Caco-2 (cell line): ENCODE measurements at regions not wholly inside any gene's neighbourhood (a gene's known extent, or its start where the extent isn't known, plus 50 kb on each side); places are given as distances from the start of the nearest gene placed in this dataset.

Source experiments
- BruUV-seq: library from RNA; stranded (reverse); fragments of 400-500 nt; replicated peaks from 2 replicates; lab custom pipeline; 2021; lab: Mats Ljungman, UMichigan
- CTCF ChIA-PET: fragments of 300-600 bp; sonication (Branson Sonifier 250); formaldehyde crosslinking; loops from one replicate; lab custom pipeline; 2022; ENCODE audit warnings: antibody characterized with exemption; lab: Charles Lee
- POLR2A ChIA-PET: fragments of 300-600 bp; sonication (Branson Sonifier 250); formaldehyde crosslinking; loops from one replicate; lab custom pipeline; 2022; ENCODE audit warnings: antibody characterized with exemption; lab: Charles Lee
- DNase-seq, 2 experiments: peaks; one replicate each; pipeline versions ENCODE4 v3.0.0 to v3.0.0-alpha.2; 2020 to 2022
- H3K27me3 ChIP-seq: replicated peaks from 2 replicates; pipeline ENCODE4 v1.6.0; 2011; ENCODE audit warnings: low read length; ENCODE audit not compliant: control insufficient read depth, insufficient read depth
- H3K36me3 ChIP-seq: 2 replicates; pipeline ENCODE4 v1.5.1; 2011; ENCODE audit warnings: low read length; ENCODE audit not compliant: control insufficient read depth, insufficient read depth
- H3K4me1 ChIP-seq: fragments of 250-450 bp; sonication (Bioruptor Pico); 2 replicates; pipeline ENCODE4 v1.5.1; 2020; ENCODE audit warnings: mild to moderate bottlenecking
- H3K4me3 ChIP-seq: 2 replicates; pipeline ENCODE4 v1.5.1; 2011; ENCODE audit warnings: low read depth, mild to moderate bottlenecking, control low read depth, low read length
- H3K9me3 ChIP-seq: fragments of 250-450 bp; sonication (Bioruptor Pico); 2 replicates; pipeline ENCODE4 v1.5.1; 2020; ENCODE audit warnings: mild to moderate bottlenecking, moderate library complexity
- H3K27ac Mint-ChIP-seq: one replicate; pipeline ENCODE4 v1.8.0; 2022; ENCODE audit warnings: mixed read lengths; ENCODE audit not compliant: unreplicated experiment
- H3K27me3 Mint-ChIP-seq: one replicate; pipeline ENCODE4 v1.8.0; 2022; ENCODE audit warnings: mixed read lengths; ENCODE audit not compliant: insufficient read depth, unreplicated experiment
- H3K36me3 Mint-ChIP-seq: one replicate; pipeline ENCODE4 v1.8.0; 2022; ENCODE audit warnings: mild to moderate bottlenecking, mixed read lengths; ENCODE audit not compliant: insufficient read depth, unreplicated experiment
- H3K4me1 Mint-ChIP-seq: one replicate; pipeline ENCODE4 v1.8.0; 2022; ENCODE audit warnings: low read depth, mixed read lengths; ENCODE audit not compliant: unreplicated experiment
- H3K4me3 Mint-ChIP-seq: one replicate; pipeline ENCODE4 v1.8.0; 2022; ENCODE audit warnings: mild to moderate bottlenecking, moderate library complexity, mixed read lengths; ENCODE audit not compliant: unreplicated experiment
- H3K9me3 Mint-ChIP-seq: one replicate; pipeline ENCODE4 v1.8.0; 2022; ENCODE audit warnings: mixed read lengths; ENCODE audit not compliant: unreplicated experiment
- CTCF ChIP-seq, 2 experiments: fragments of 200-600 bp in 1 of 2; IDR thresholded peaks; 1 replicate in 1 of 2; 2 replicates in 1 of 2; pipeline versions ENCODE4 v1.5.1 to v1.8.0; 2011 to 2022; ENCODE audit warnings: antibody characterized with exemption in 1 of 2, control low read depth in 1 of 2, inconsistent platforms in 1 of 2, low read depth in 1 of 2, low read length in 1 of 2, mild to moderate bottlenecking in 1 of 2, moderate library complexity in 1 of 2; ENCODE audit not compliant: insufficient read depth in 1 of 2, severe bottlenecking in 1 of 2, unreplicated experiment in 1 of 2
- intact Hi-C: fragments of 100-400 bp; cut with micrococcal nuclease; formaldehyde crosslinking; loops from one replicate; pipeline ENCODE4 v1.10.0; 2022; ENCODE audit not compliant: unreplicated experiment

GRCh38 chr7:67571026-67571545, 574.5 kb downstream of the TYW1 start:
- H3K27ac Mint-ChIP-seq = no peak overlapping the region
- no peaks in the 10 kb centered on the region for H3K4me1 ChIP-seq
- intact Hi-C loops = no loop called here
- H3K4me3 Mint-ChIP-seq = no peak overlapping the region
- no peak for TF ChIP-seq CTCF (IDR thresholded peaks at IDR 0.05; ENCODE audit: insufficient read depth in 1 of 2, low read depth in 1 of 2, low read length in 1 of 2, severe bottlenecking in 1 of 2, unreplicated experiment in 1 of 2)
- H3K9me3 Mint-ChIP-seq = peaks cover 22% of the 10 kb centered on the region
- H3K36me3 ChIP-seq = no peaks in the 10 kb centered on the region
- no peak for DNase-seq
- no peaks in the 10 kb centered on the region for H3K36me3 Mint-ChIP-seq
- H3K27me3 Mint-ChIP-seq = no peaks in the 10 kb centered on the region
- H3K9me3 ChIP-seq = no peaks in the 10 kb centered on the region
- POLR2A ChIA-PET = no interaction called here
- H3K4me1 Mint-ChIP-seq = no peaks in the 10 kb centered on the region
- H3K4me3 ChIP-seq = no peak overlapping the region
- no TSS peak for BruUV-seq
- CTCF ChIA-PET = no interaction called here
- H3K27me3 ChIP-seq = no peaks in the 10 kb centered on the region

- H3K9me3 Mint-ChIP-seq = peaks cover 22% of the 10 kb centered on the region
- no peak overlapping the region for H3K4me3 ChIP-seq
- H3K4me3 Mint-ChIP-seq = no peak overlapping the region
- no peaks in the 10 kb centered on the region for H3K9me3 ChIP-seq
- intact Hi-C loops = no loop called here
- no peak overlapping the region for H3K27ac Mint-ChIP-seq
- H3K27me3 ChIP-seq = no peaks in the 10 kb centered on the region
- DNase-seq = no peak
- ChIA-PET CTCF (no interaction called here), POLR2A (no interaction called here)
- H3K27me3 Mint-ChIP-seq = no peaks in the 10 kb centered on the region
- TF ChIP-seq CTCF (IDR thresholded peaks at IDR 0.05; ENCODE audit: insufficient read depth in 1 of 2, low read depth in 1 of 2, low read length in 1 of 2, severe bottlenecking in 1 of 2, unreplicated experiment in 1 of 2) = no peak
- no peaks in the 10 kb centered on the region for H3K4me1 ChIP-seq
- H3K36me3 Mint-ChIP-seq = no peaks in the 10 kb centered on the region
- no peaks in the 10 kb centered on the region for H3K36me3 ChIP-seq
- no peaks in the 10 kb centered on the region for H3K4me1 Mint-ChIP-seq
- no TSS peak for BruUV-seq
These were observed 577.0 kb downstream of the TYW1 start for GRCh38 chr7:67573639-67574038.

GRCh38 chr7:67588631-67589030, 592.0 kb downstream of the TYW1 start:
- intact Hi-C loops = no loop called here
- Histone ChIP-seq H3K4me1 (no peaks in the 10 kb centered on the region), H3K9me3 (peaks cover 5% of the 10 kb centered on the region; the same call in 1 of the 2 replicates), H3K27me3 (no peaks in the 10 kb centered on the region), H3K4me3 (no peak overlapping the region), H3K36me3 (no peaks in the 10 kb centered on the region)
- H3K4me3 Mint-ChIP-seq = no peak overlapping the region
- H3K9me3 Mint-ChIP-seq = no peaks in the 10 kb centered on the region
- H3K27ac Mint-ChIP-seq = no peak overlapping the region
- BruUV-seq = no TSS peak
- no peaks in the 10 kb centered on the region for H3K4me1 Mint-ChIP-seq
- POLR2A ChIA-PET = no interaction called here
- CTCF ChIA-PET = no interaction called here
- TF ChIP-seq CTCF (IDR thresholded peaks at IDR 0.05; ENCODE audit: insufficient read depth in 1 of 2, low read depth in 1 of 2, low read length in 1 of 2, severe bottlenecking in 1 of 2, unreplicated experiment in 1 of 2) = no peak
- H3K36me3 Mint-ChIP-seq = no peaks in the 10 kb centered on the region
- H3K27me3 Mint-ChIP-seq = no peaks in the 10 kb centered on the region
- DNase-seq = no peak
